ENCODE measurements at regions not wholly inside any gene's neighbourhood (a gene's known extent, or its start where the extent isn't known, plus 50 kb on each side); places are given as distances from the start of the nearest gene placed in this dataset.

- TF ChIP-seq, protein P1, sequence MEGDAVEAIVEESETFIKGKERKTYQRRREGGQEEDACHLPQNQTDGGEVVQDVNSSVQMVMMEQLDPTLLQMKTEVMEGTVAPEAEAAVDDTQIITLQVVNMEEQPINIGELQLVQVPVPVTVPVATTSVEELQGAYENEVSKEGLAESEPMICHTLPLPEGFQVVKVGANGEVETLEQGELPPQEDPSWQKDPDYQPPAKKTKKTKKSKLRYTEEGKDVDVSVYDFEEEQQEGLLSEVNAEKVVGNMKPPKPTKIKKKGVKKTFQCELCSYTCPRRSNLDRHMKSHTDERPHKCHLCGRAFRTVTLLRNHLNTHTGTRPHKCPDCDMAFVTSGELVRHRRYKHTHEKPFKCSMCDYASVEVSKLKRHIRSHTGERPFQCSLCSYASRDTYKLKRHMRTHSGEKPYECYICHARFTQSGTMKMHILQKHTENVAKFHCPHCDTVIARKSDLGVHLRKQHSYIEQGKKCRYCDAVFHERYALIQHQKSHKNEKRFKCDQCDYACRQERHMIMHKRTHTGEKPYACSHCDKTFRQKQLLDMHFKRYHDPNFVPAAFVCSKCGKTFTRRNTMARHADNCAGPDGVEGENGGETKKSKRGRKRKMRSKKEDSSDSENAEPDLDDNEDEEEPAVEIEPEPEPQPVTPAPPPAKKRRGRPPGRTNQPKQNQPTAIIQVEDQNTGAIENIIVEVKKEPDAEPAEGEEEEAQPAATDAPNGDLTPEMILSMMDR (IDR thresholded peaks at IDR 0.05; ENCODE audit: extremely low read depth, insufficient read depth, missing control alignments) = peak; percentile 32
- peak; percentile 18 for DNase-seq (ENCODE audit: low spot score)
- in situ Hi-C loops (cut with MboI; ENCODE audit: low pct_unique_long_range_greater_than_20kb, low sequenced_read_pairs, unreplicated experiment) = no loop called here
Measured at GRCh38 chr10:121070275-121071070, 219.3 kb downstream of the WDR11 start.

- DNase-seq (ENCODE audit: low spot score) = no peak
- TF ChIP-seq, protein P1 (IDR thresholded peaks at IDR 0.05; ENCODE audit: extremely low read depth, insufficient read depth, missing control alignments) = no peak
- in situ Hi-C loops (cut with MboI; ENCODE audit: low pct_unique_long_range_greater_than_20kb, low sequenced_read_pairs, unreplicated experiment) = no loop called here
Measured at GRCh38 chr10:121071901-121072300, 220.7 kb downstream of the WDR11 start.

GRCh38 chr10:121073728-121074127, 222.6 kb downstream of the WDR11 start:
- in situ Hi-C loops (cut with MboI; ENCODE audit: low pct_unique_long_range_greater_than_20kb, low sequenced_read_pairs, unreplicated experiment) = no loop called here
- DNase-seq (ENCODE audit: low spot score) = no peak
- TF ChIP-seq, protein P1 (IDR thresholded peaks at IDR 0.05; ENCODE audit: extremely low read depth, insufficient read depth, missing control alignments) = no peak

GRCh38 chr10:121076776-121077715, 225.9 kb downstream of the WDR11 start:
- TF ChIP-seq, protein P1 (IDR thresholded peaks at IDR 0.05; ENCODE audit: extremely low read depth, insufficient read depth, missing control alignments) = no peak
- no peak for DNase-seq (ENCODE audit: low spot score)
- in situ Hi-C loops (cut with MboI; ENCODE audit: low pct_unique_long_range_greater_than_20kb, low sequenced_read_pairs, unreplicated experiment) = no loop called here

GRCh38 chr10:121078036-121078435, 226.9 kb downstream of the WDR11 start:
- TF ChIP-seq, protein P1 (IDR thresholded peaks at IDR 0.05; ENCODE audit: extremely low read depth, insufficient read depth, missing control alignments) = no peak
- in situ Hi-C loops (cut with MboI; ENCODE audit: low pct_unique_long_range_greater_than_20kb, low sequenced_read_pairs, unreplicated experiment) = no loop called here
- DNase-seq (ENCODE audit: low spot score) = no peak

DNA sequence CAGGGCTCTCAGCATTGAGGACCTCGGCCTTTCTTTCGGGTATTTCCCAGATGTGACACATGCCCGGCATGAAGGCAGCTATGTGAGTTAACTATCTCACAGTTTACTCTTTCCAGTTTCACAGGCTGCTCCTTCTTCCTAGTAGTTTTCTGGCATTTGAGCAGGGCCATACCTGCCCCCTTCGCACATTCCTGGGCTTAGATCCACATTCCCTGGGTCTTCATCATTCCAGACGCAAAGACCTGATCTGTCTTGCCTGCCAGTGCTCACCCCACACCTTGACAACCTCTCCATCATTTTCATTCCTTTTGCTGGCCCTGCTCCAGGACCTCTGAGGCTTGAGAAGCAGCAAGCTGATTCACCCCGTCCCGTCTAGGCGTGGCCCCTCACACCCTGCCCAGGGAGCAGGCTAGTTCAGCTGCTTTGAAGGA, 227.5 kb downstream of the WDR11 start:
- TF ChIP-seq, protein P1 (IDR thresholded peaks at IDR 0.05; ENCODE audit: extremely low read depth, insufficient read depth, missing control alignments) = no peak
- in situ Hi-C loops (cut with MboI; ENCODE audit: low pct_unique_long_range_greater_than_20kb, low sequenced_read_pairs, unreplicated experiment) = no loop called here
- no peak for DNase-seq (ENCODE audit: low spot score)
